Urinary bladder (tissue), 3 donors: ENCODE measurements at regions not wholly inside any gene's neighbourhood (a gene's known extent, or its start where the extent isn't known, plus 50 kb on each side); places are given as distances from the start of the nearest gene placed in this dataset.
A peak's percentile ranks its signal among the peaks of the same experiment; 100 is the strongest.

ENCODE experiments used
- DNase-seq: peaks from one replicate; pipeline ENCODE4 v3.0.0-alpha.2; 2015; ENCODE audit errors: extremely low spot score
- H3K27ac ChIP-seq: one replicate; pipeline ENCODE4 v1.5.1; 2013; ENCODE audit warnings: low read depth, mild to moderate bottlenecking, moderate library complexity
- H3K36me3 ChIP-seq: one replicate; pipeline ENCODE4 v1.6.1; 2013; ENCODE audit warnings: mild to moderate bottlenecking, moderate library complexity; ENCODE audit not compliant: insufficient read depth
- H3K4me1 ChIP-seq: one replicate; pipeline ENCODE4 v1.6.1; 2013; ENCODE audit warnings: mild to moderate bottlenecking, moderate library complexity; ENCODE audit not compliant: insufficient read depth
- H3K4me3 ChIP-seq: one replicate; pipeline ENCODE4 v1.5.1; 2013; ENCODE audit warnings: low read depth, low read length
- WGBS: extraction: QIAGEN DNeasy Blood & Tissue Kit; methylation state at CpG from one replicate; pipeline ENCODE4 v1.1.7; 2013; 5-methylcytosine and 5-hydroxymethylcytosine counted together
- donor health status: healthy with polysubstance abuse.
- donor health status: healthy.

- 85% methylated on average over 2 of the region's 2 CpGs for WGBS
These were observed 480.2 kb downstream of the HS3ST3B1 start for GRCh38 chr17:14781123-14781522.

GRCh38 chr17:14780097-14780651, 479.3 kb downstream of the HS3ST3B1 start:
- Histone ChIP-seq H3K4me1 (no peaks in the 10 kb centered on the region), H3K27ac (no peak overlapping the region), H3K4me3 (no peak overlapping the region), H3K36me3 (no peaks in the 10 kb centered on the region)
- WGBS = 54% methylated on average over 13 of the region's 13 CpGs
- no peak for DNase-seq

More at GRCh38 chr17:14781123-14781522, 480.2 kb downstream of the HS3ST3B1 start:
- H3K36me3 ChIP-seq = no peaks in the 10 kb centered on the region
- H3K4me1 ChIP-seq = no peaks in the 10 kb centered on the region
- H3K27ac ChIP-seq = no peak overlapping the region
- DNase-seq = no peak
- H3K4me3 ChIP-seq = no peak overlapping the region

- H3K4me3 ChIP-seq = no peak overlapping the region
- peak; percentile 62 for DNase-seq
- no peaks in the 10 kb centered on the region for H3K36me3 ChIP-seq
- no peaks in the 10 kb centered on the region for H3K4me1 ChIP-seq
- no peak overlapping the region for H3K27ac ChIP-seq
- WGBS = 82% methylated on average over 5 of the region's 5 CpGs
These were observed 478.4 kb downstream of the HS3ST3B1 start for GRCh38 chr17:14779241-14779640.

- no peak for DNase-seq
- Histone ChIP-seq H3K4me3 (no peak overlapping the region), H3K4me1 (no peaks in the 10 kb centered on the region), H3K27ac (no peak overlapping the region), H3K36me3 (no peaks in the 10 kb centered on the region)
- WGBS = 65% methylated on average over 2 of the region's 2 CpGs
These were observed 476.4 kb downstream of the HS3ST3B1 start for GRCh38 chr17:14777291-14777690.

GRCh38 chr17:14776791-14777190, 475.9 kb downstream of the HS3ST3B1 start:
- DNase-seq = no peak
- Histone ChIP-seq H3K4me1 (no peaks in the 10 kb centered on the region), H3K27ac (no peak overlapping the region), H3K4me3 (no peak overlapping the region), H3K36me3 (no peaks in the 10 kb centered on the region)
- WGBS = 79% methylated on average over 1 of the region's 1 CpG

GRCh38 chr17:14775731-14776492, 475.0 kb downstream of the HS3ST3B1 start:
- H3K4me3 ChIP-seq = no peak overlapping the region
- no peak for DNase-seq
- H3K36me3 ChIP-seq = no peaks in the 10 kb centered on the region
- H3K27ac ChIP-seq = no peak overlapping the region
- WGBS = 36% methylated on average over 8 of the region's 8 CpGs
- H3K4me1 ChIP-seq = no peaks in the 10 kb centered on the region

GRCh38 chr17:14774774-14775173, 473.9 kb downstream of the HS3ST3B1 start:
- Histone ChIP-seq H3K4me1 (no peaks in the 10 kb centered on the region), H3K4me3 (no peak overlapping the region), H3K36me3 (no peaks in the 10 kb centered on the region), H3K27ac (no peak overlapping the region)
- WGBS = 83% methylated on average over 1 of the region's 1 CpG
- no peak for DNase-seq

GRCh38 chr17:14772776-14773175, 471.9 kb downstream of the HS3ST3B1 start:
- Histone ChIP-seq H3K27ac (no peak overlapping the region), H3K36me3 (no peaks in the 10 kb centered on the region), H3K4me3 (no peak overlapping the region), H3K4me1 (no peaks in the 10 kb centered on the region)
- WGBS = 53% methylated on average over 2 of the region's 2 CpGs
- DNase-seq = no peak

- no peaks in the 10 kb centered on the region for H3K4me1 ChIP-seq
- H3K4me3 ChIP-seq = no peak overlapping the region
- DNase-seq = no peak
- no peak overlapping the region for H3K27ac ChIP-seq
- H3K36me3 ChIP-seq = no peaks in the 10 kb centered on the region
- 79% methylated on average over 6 of the region's 6 CpGs for WGBS
These were observed 470.7 kb downstream of the HS3ST3B1 start for GRCh38 chr17:14771543-14771942.

- H3K4me1 ChIP-seq = no peaks in the 10 kb centered on the region
- no peak overlapping the region for H3K4me3 ChIP-seq
- no peak overlapping the region for H3K27ac ChIP-seq
- 89% methylated on average over 2 of the region's 2 CpGs for WGBS
- H3K36me3 ChIP-seq = no peaks in the 10 kb centered on the region
- no peak for DNase-seq
These were observed 468.0 kb downstream of the HS3ST3B1 start for GRCh38 chr17:14768923-14769322.

GRCh38 chr17:14762736-14763479, 462.0 kb downstream of the HS3ST3B1 start:
- Histone ChIP-seq H3K4me1 (no peaks in the 10 kb centered on the region), H3K27ac (no peak overlapping the region), H3K36me3 (no peaks in the 10 kb centered on the region), H3K4me3 (no peak overlapping the region)
- WGBS = 77% methylated on average over 3 of the region's 3 CpGs
- DNase-seq = no peak

GRCh38 chr17:14760719-14761411, 460.0 kb downstream of the HS3ST3B1 start:
- WGBS = 67% methylated on average over 5 of the region's 5 CpGs
- no peaks in the 10 kb centered on the region for H3K4me1 ChIP-seq
- H3K4me3 ChIP-seq = no peak overlapping the region
- H3K36me3 ChIP-seq = no peaks in the 10 kb centered on the region
- H3K27ac ChIP-seq = no peak overlapping the region
- DNase-seq = no peak

- DNase-seq = no peak
- no peaks in the 10 kb centered on the region for H3K36me3 ChIP-seq
- no peak overlapping the region for H3K27ac ChIP-seq
- 65% methylated on average over 4 of the region's 4 CpGs for WGBS
- H3K4me3 ChIP-seq = no peak overlapping the region
- H3K4me1 ChIP-seq = no peaks in the 10 kb centered on the region
These were observed 459.3 kb downstream of the HS3ST3B1 start for GRCh38 chr17:14760212-14760611.
